ENCODE measurements at regions not wholly inside any gene's neighbourhood (a gene's known extent, or its start where the extent isn't known, plus 50 kb on each side); places are given as distances from the start of the nearest gene placed in this dataset.

DNA sequence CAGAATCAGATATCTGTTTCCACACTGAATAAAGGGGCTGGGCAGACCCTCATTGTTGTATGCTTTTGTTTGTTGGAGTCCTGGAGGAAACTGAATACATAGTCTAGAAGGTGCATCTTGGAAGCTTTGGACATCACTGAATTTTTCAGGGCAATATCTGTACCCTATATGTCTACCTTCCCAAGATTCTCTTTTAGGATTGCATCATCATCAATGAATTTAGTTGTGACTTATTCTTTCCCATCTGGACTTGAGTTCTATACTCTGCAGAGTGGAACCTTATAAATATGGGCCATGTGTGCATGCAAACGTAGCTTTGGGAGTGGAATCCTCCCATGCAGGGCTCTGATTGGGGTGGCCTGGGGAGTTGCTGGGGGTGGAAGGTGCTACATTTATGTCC lies 60.7 kb upstream of the PROKR2 start:
- H3K79me2 ChIP-seq (ENCODE audit: control insufficient read depth, insufficient read depth, low read length), result no peaks in the 10 kb centered on the region
- H3K4me3 ChIP-seq (ENCODE audit: control insufficient read depth in 2 of 3, extremely low read depth in 1 of 3, insufficient read depth in 2 of 3, low read depth in 1 of 3, low read length in 3 of 3), result no peak overlapping the region
- no peaks in the 10 kb centered on the region for H3K9me1 ChIP-seq (ENCODE audit: control insufficient read depth, extremely low read depth, insufficient read depth, low read length)
- dilution Hi-C loops (cut with MboI; ENCODE audit: extremely low pct_ligation_motif_present, low sequenced_read_pairs), result no loop called here
- no peaks in the 10 kb centered on the region for H3K36me3 ChIP-seq (ENCODE audit: control insufficient read depth in 2 of 2, extremely low read depth in 1 of 2, insufficient read depth in 2 of 2, low read length in 2 of 2)
- no peaks in the 10 kb centered on the region for H3K27me3 ChIP-seq (ENCODE audit: control insufficient read depth, extremely low read depth, insufficient read depth, low read length)
- H2AFZ ChIP-seq (ENCODE audit: control insufficient read depth, low read length), result no peak overlapping the region
- no peak for FAIRE-seq
- no peaks in the 10 kb centered on the region for H3K9me3 ChIP-seq (ENCODE audit: control insufficient read depth, low read depth, low read length)
- H3K4me2 ChIP-seq (ENCODE audit: control insufficient read depth, extremely low read depth, insufficient read depth, low read depth, low read length), result no peak overlapping the region
- no peak overlapping the region for H3K9ac ChIP-seq (ENCODE audit: control insufficient read depth, extremely low read depth, insufficient read depth, low read length)
- H4K20me1 ChIP-seq (ENCODE audit: control insufficient read depth, extremely low read depth, insufficient read depth, low read length), result no peaks in the 10 kb centered on the region
- DNase-seq (ENCODE audit: low read depth, low spot score), result no peak
- H3K27ac ChIP-seq (ENCODE audit: control insufficient read depth, insufficient read depth, low read length), result no peak overlapping the region
- no peaks in the 10 kb centered on the region for H3K4me1 ChIP-seq (ENCODE audit: control insufficient read depth, extremely low read depth, insufficient read depth, low read length)
- TF ChIP-seq EZH2 (IDR thresholded peaks at IDR 0.05; ENCODE audit: low read length) (no peak), CTCF (optimal IDR thresholded peaks at IDR 0.05 in 1 of 3, IDR thresholded peaks at IDR 0.05 in 1 of 3, conservative IDR thresholded peaks at IDR 0.05 in 1 of 3; ENCODE audit: extremely low read depth in 1 of 3, insufficient read depth in 2 of 3, low read length in 3 of 3) (no peak)

GRCh38 chr20:5376228-5376627 lies 59.5 kb upstream of the PROKR2 start:
- H3K27ac ChIP-seq (ENCODE audit: control insufficient read depth, insufficient read depth, low read length), result no peak overlapping the region
- no peak overlapping the region for H3K9ac ChIP-seq (ENCODE audit: control insufficient read depth, extremely low read depth, insufficient read depth, low read length)
- no peaks in the 10 kb centered on the region for H3K4me1 ChIP-seq (ENCODE audit: control insufficient read depth, extremely low read depth, insufficient read depth, low read length)
- H3K79me2 ChIP-seq (ENCODE audit: control insufficient read depth, insufficient read depth, low read length), result no peaks in the 10 kb centered on the region
- H4K20me1 ChIP-seq (ENCODE audit: control insufficient read depth, extremely low read depth, insufficient read depth, low read length), result no peaks in the 10 kb centered on the region
- H3K36me3 ChIP-seq (ENCODE audit: control insufficient read depth in 2 of 2, extremely low read depth in 1 of 2, insufficient read depth in 2 of 2, low read length in 2 of 2), result no peaks in the 10 kb centered on the region
- dilution Hi-C loops (cut with MboI; ENCODE audit: extremely low pct_ligation_motif_present, low sequenced_read_pairs), result no loop called here
- no peak overlapping the region for H3K4me3 ChIP-seq (ENCODE audit: control insufficient read depth in 2 of 3, extremely low read depth in 1 of 3, insufficient read depth in 2 of 3, low read depth in 1 of 3, low read length in 3 of 3)
- DNase-seq (ENCODE audit: low read depth, low spot score) (no peak), FAIRE-seq (no peak)
- no peak overlapping the region for H3K4me2 ChIP-seq (ENCODE audit: control insufficient read depth, extremely low read depth, insufficient read depth, low read depth, low read length)
- H3K9me1 ChIP-seq (ENCODE audit: control insufficient read depth, extremely low read depth, insufficient read depth, low read length), result no peaks in the 10 kb centered on the region
- TF ChIP-seq EZH2 (IDR thresholded peaks at IDR 0.05; ENCODE audit: low read length) (no peak), CTCF (optimal IDR thresholded peaks at IDR 0.05 in 1 of 3, IDR thresholded peaks at IDR 0.05 in 1 of 3, conservative IDR thresholded peaks at IDR 0.05 in 1 of 3; ENCODE audit: extremely low read depth in 1 of 3, insufficient read depth in 2 of 3, low read length in 3 of 3) (no peak)
- no peak overlapping the region for H2AFZ ChIP-seq (ENCODE audit: control insufficient read depth, low read length)
- no peaks in the 10 kb centered on the region for H3K9me3 ChIP-seq (ENCODE audit: control insufficient read depth, low read depth, low read length)
- H3K27me3 ChIP-seq (ENCODE audit: control insufficient read depth, extremely low read depth, insufficient read depth, low read length), result no peaks in the 10 kb centered on the region

Data from keratinocyte (primary cell).